ENCODE measurements at regions not wholly inside any gene's neighbourhood (a gene's known extent, or its start where the extent isn't known, plus 50 kb on each side); places are given as distances from the start of the nearest gene placed in this dataset.

GRCh38 chr4:23590431-23590830, 299.4 kb downstream of the PPARGC1A start:
- FAIRE-seq, result no peak

DNA sequence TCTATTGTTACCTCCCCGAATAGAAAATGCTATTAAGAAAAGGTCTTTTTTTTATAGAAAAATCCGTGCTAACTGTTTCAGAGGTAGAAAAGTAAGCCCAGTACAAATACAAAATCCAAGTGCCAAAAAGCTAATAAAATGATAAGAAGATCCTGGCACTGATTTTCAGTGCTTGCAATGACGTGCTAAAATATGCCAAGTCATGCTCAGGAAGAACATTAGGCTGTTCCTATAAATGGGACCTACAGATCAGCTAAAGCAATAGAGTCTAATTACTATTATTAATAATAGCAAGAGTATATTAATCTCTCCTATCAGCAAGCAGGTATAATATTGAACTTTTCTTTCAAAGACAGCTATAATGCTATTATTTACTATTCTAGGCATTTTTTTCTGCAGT, 305.8 kb downstream of the PPARGC1A start:
- H3K4me3 ChIP-seq (ENCODE audit: low read length in 3 of 3), result no peak overlapping the region
- DNase-seq (no peak), FAIRE-seq (no peak)
- TF ChIP-seq CTCF (IDR thresholded peaks at IDR 0.05; ENCODE audit: borderline replicate concordance, extremely low read depth, insufficient read depth), result no peak
- intact Hi-C loops (cut with DNase I), result no loop called here
- no peak overlapping the region for H3K9ac ChIP-seq (ENCODE audit: low read length in 3 of 3)
- no peaks in the 10 kb centered on the region for H3K9me3 ChIP-seq (ENCODE audit: control insufficient read depth in 2 of 3, insufficient read depth in 1 of 3, low read length in 3 of 3)
- H3K36me3 ChIP-seq (ENCODE audit: control insufficient read depth in 2 of 3, insufficient read depth in 3 of 3, low read length in 3 of 3), result no peaks in the 10 kb centered on the region
- H3K27me3 ChIP-seq (ENCODE audit: control insufficient read depth, insufficient read depth, low read length), result no peaks in the 10 kb centered on the region
- H3K27ac ChIP-seq (ENCODE audit: low read depth in 2 of 2, low read length in 2 of 2), result no peak overlapping the region
- peaks cover 0 to 4% (median 3%) of the 10 kb centered on the region in 3 donors for H3K4me1 ChIP-seq (ENCODE audit: control insufficient read depth in 2 of 3, insufficient read depth in 2 of 3, low read depth in 1 of 3, low read length in 3 of 3)

More at GRCh38 chr4:23590431-23590830, 299.4 kb downstream of the PPARGC1A start:
- intact Hi-C loops (cut with DNase I), result no loop called here
- Histone ChIP-seq H3K4me1 (ENCODE audit: control insufficient read depth in 2 of 3, insufficient read depth in 2 of 3, low read depth in 1 of 3, low read length in 3 of 3) (no peaks in the 10 kb centered on the region), H3K4me3 (ENCODE audit: low read length in 3 of 3) (no peak overlapping the region), H3K36me3 (ENCODE audit: control insufficient read depth in 2 of 3, insufficient read depth in 3 of 3, low read length in 3 of 3) (no peaks in the 10 kb centered on the region), H3K9ac (ENCODE audit: low read length in 3 of 3) (no peak overlapping the region), H3K9me3 (ENCODE audit: control insufficient read depth in 2 of 3, insufficient read depth in 1 of 3, low read length in 3 of 3) (no peaks in the 10 kb centered on the region), H3K27me3 (ENCODE audit: control insufficient read depth, insufficient read depth, low read length) (no peaks in the 10 kb centered on the region), H3K27ac (ENCODE audit: low read depth in 2 of 2, low read length in 2 of 2) (no peak overlapping the region)
- DNase-seq, result no peak
- no peak for TF ChIP-seq CTCF (IDR thresholded peaks at IDR 0.05; ENCODE audit: borderline replicate concordance, extremely low read depth, insufficient read depth)

- no peak for TF ChIP-seq CTCF (IDR thresholded peaks at IDR 0.05; ENCODE audit: borderline replicate concordance, extremely low read depth, insufficient read depth)
- intact Hi-C loops (cut with DNase I), result no loop called here
- DNase-seq, result peak in 2 of 5 donors; percentile 7 to 30
- FAIRE-seq, result no peak
- no peaks in the 10 kb centered on the region for H3K27me3 ChIP-seq (ENCODE audit: control insufficient read depth, insufficient read depth, low read length)
- no peak overlapping the region for H3K9ac ChIP-seq (ENCODE audit: low read length in 3 of 3)
- H3K9me3 ChIP-seq (ENCODE audit: control insufficient read depth in 2 of 3, insufficient read depth in 1 of 3, low read length in 3 of 3), result no peaks in the 10 kb centered on the region
- no peaks in the 10 kb centered on the region for H3K36me3 ChIP-seq (ENCODE audit: control insufficient read depth in 2 of 3, insufficient read depth in 3 of 3, low read length in 3 of 3)
- no peak overlapping the region for H3K4me3 ChIP-seq (ENCODE audit: low read length in 3 of 3)
- H3K4me1 ChIP-seq (ENCODE audit: control insufficient read depth in 2 of 3, insufficient read depth in 2 of 3, low read depth in 1 of 3, low read length in 3 of 3), result peaks cover 0 to 4% (median 3%) of the 10 kb centered on the region in 3 donors
- peak overlapping the region in 1 of 2 donors; percentile 61 for H3K27ac ChIP-seq (ENCODE audit: low read depth in 2 of 2, low read length in 2 of 2)
Measured at GRCh38 chr4:23582671-23583070, 307.2 kb downstream of the PPARGC1A start.

DNA sequence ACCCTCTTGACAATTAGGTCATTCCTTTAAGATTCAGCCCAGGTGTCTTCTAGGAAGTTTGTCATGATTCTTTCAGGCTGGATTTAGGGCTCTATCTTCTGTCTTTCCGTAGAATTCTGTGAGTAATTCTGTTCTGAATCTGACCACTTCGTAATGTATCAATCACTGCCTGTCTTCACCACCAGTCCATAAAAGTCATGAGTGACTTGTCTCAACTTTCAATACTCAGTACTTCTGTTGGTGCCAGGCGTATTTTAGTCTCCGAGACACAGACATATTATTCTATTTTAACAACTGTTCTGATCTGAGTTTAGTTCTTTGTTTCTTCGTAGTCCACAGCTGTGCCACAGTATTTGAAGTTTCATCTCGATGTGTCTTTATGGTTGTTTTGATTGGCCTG, 310.7 kb downstream of the PPARGC1A start:
- FAIRE-seq, result no peak
- H3K4me3 ChIP-seq (ENCODE audit: low read length in 3 of 3), result no peak overlapping the region
- no peaks in the 10 kb centered on the region for H3K9me3 ChIP-seq (ENCODE audit: control insufficient read depth in 2 of 3, insufficient read depth in 1 of 3, low read length in 3 of 3)
- no peak overlapping the region for H3K9ac ChIP-seq (ENCODE audit: low read length in 3 of 3)
- H3K27me3 ChIP-seq (ENCODE audit: control insufficient read depth, insufficient read depth, low read length), result no peaks in the 10 kb centered on the region
- peaks cover 0 to 4% (median 3%) of the 10 kb centered on the region in 3 donors for H3K4me1 ChIP-seq (ENCODE audit: control insufficient read depth in 2 of 3, insufficient read depth in 2 of 3, low read depth in 1 of 3, low read length in 3 of 3)
- H3K27ac ChIP-seq (ENCODE audit: low read depth in 2 of 2, low read length in 2 of 2), result no peak overlapping the region
- intact Hi-C loops (cut with DNase I), result no loop called here
- no peaks in the 10 kb centered on the region for H3K36me3 ChIP-seq (ENCODE audit: control insufficient read depth in 2 of 3, insufficient read depth in 3 of 3, low read length in 3 of 3)
- no peak for DNase-seq
- no peak for TF ChIP-seq CTCF (IDR thresholded peaks at IDR 0.05; ENCODE audit: borderline replicate concordance, extremely low read depth, insufficient read depth)
